Muscle layer of duodenum (tissue), 2 donors: ENCODE measurements at regions not wholly inside any gene's neighbourhood (a gene's known extent, or its start where the extent isn't known, plus 50 kb on each side); places are given as distances from the start of the nearest gene placed in this dataset.
"Not testable (repeated sequence)": the region's sequence is repeated elsewhere in the genome, so short reads cannot be mapped to it uniquely, and the experiment has no call there.

Experiments used
- H3K27ac ChIP-seq: one replicate; pipeline ENCODE4 v1.7.0; 2013; ENCODE audit warnings: mild to moderate bottlenecking, low read length
- H3K27me3 ChIP-seq: one replicate; pipeline ENCODE4 v1.7.0; 2013; ENCODE audit warnings: low read depth, mild to moderate bottlenecking, control low read depth, low read length
- H3K36me3 ChIP-seq, 2 donors: one replicate each; pipeline ENCODE4 v1.7.0; 2013; ENCODE audit warnings: low read length in 2 of 2, control low read depth in 1 of 2, mild to moderate bottlenecking in 1 of 2; ENCODE audit not compliant: insufficient read depth in 2 of 2, control insufficient read depth in 1 of 2
- H3K4me1 ChIP-seq, 2 donors: one replicate each; pipeline ENCODE4 v1.7.0; 2013; ENCODE audit warnings: low read length in 2 of 2, mild to moderate bottlenecking in 2 of 2, control low read depth in 1 of 2, moderate library complexity in 1 of 2; ENCODE audit not compliant: insufficient read depth in 2 of 2, control insufficient read depth in 1 of 2
- H3K4me3 ChIP-seq, 2 donors: one replicate each; pipeline ENCODE4 v1.7.0; 2013; ENCODE audit warnings: low read length in 2 of 2, low read depth in 1 of 2, mild to moderate bottlenecking in 1 of 2
- H3K9me3 ChIP-seq, 2 donors: one replicate each; pipeline ENCODE4 v1.7.0; 2013; ENCODE audit warnings: low read length in 2 of 2, control low read depth in 1 of 2, mild to moderate bottlenecking in 1 of 2; ENCODE audit not compliant: control insufficient read depth in 1 of 2
- donor health status: healthy.

- Histone ChIP-seq H3K4me1 (no peaks in the 10 kb centered on the region), H3K4me3 (no peak overlapping the region), H3K9me3 (no peaks in the 10 kb centered on the region), H3K27me3 (no peaks in the 10 kb centered on the region), H3K27ac (no peak overlapping the region), H3K36me3 (no peaks in the 10 kb centered on the region)
Measured at GRCh38 chr2:2726163-2726562, 395.1 kb upstream of the MYT1L start.

DNA sequence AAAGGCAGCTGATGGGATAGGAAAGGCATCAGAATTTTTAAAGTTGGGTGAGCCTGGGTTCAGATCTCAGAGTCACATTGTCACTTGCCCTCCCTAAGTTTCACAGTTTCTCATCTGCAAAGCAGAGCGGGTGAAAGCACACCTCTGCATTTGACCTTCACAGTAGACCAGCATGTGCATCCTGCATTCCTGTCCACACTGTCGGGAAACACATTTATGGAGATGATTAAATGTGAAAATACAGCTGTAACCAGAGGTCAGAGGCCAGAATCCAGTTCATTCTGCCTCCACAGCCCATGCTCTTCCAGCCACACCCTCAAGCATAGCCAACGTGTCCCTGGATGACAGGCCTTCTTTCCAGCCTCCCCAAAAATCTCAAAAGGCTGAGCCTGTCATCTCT, 392.0 kb upstream of the MYT1L start:
- Histone ChIP-seq H3K9me3 (no peaks in the 10 kb centered on the region), H3K4me1 (no peaks in the 10 kb centered on the region), H3K4me3 (no peak overlapping the region), H3K36me3 (no peaks in the 10 kb centered on the region), H3K27ac (no peak overlapping the region), H3K27me3 (no peaks in the 10 kb centered on the region)

DNA sequence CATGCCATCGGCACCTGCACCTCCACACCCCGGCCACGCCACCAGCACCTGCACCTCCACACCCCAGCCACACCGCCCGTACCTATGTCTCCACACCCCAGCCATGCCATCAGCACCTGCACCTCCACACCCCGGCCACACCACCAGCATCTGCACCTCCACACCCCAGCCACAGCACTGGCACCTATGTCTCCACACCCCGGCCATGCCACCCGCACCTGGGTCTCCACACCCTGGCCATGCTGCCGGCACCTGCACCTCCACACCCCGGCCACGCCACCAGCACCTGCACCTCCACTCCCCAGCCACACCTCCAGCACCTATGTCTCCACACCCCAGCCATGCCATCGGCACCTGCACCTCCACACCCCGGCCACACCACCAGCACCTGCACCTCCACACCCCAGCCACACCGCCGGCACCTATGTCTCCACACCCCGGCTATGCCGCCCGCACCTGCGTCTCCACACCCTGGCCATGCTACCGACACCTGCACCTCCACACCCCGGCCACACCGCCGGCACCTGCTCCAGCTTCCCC, 390.3 kb upstream of the MYT1L start:
- Histone ChIP-seq H3K9me3 (no peaks in the 10 kb centered on the region), H3K4me3 (no peak overlapping the region), H3K27me3 (no peaks in the 10 kb centered on the region), H3K4me1 (no peaks in the 10 kb centered on the region), H3K36me3 (no peaks in the 10 kb centered on the region), H3K27ac (no peak overlapping the region)

GRCh38 chr2:2720806-2721205, 389.7 kb upstream of the MYT1L start:
- H3K9me3 ChIP-seq, result not testable (repeated sequence)

DNA sequence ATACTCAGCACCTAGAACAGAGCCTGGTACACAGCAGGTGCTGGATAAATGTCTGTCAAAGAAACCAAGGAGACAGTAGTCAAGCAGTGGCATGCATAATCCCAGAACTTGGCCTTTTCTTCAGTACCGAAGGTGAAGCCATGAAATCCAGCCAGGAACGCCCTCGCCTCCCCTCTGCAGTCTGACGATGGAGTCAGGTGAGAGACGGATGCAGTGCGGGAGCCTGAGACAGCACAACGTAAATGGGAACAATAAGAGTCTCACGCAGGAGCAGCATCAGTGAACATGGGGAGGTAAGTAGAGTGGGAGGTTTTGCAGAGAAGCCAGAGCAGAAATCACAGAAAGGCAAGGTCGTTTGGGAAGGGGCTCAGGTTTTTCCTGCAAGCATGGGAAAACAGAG, 389.3 kb upstream of the MYT1L start:
- Histone ChIP-seq H3K27me3 (no peaks in the 10 kb centered on the region), H3K27ac (no peak overlapping the region), H3K4me1 (no peaks in the 10 kb centered on the region), H3K9me3 (no peaks in the 10 kb centered on the region), H3K4me3 (no peak overlapping the region), H3K36me3 (no peaks in the 10 kb centered on the region)

More at GRCh38 chr2:2720806-2721205, 389.7 kb upstream of the MYT1L start:
- not testable (repeated sequence) for H3K36me3 ChIP-seq, H3K4me3 ChIP-seq, H3K4me1 ChIP-seq, H3K27ac ChIP-seq, H3K27me3 ChIP-seq

- Histone ChIP-seq H3K4me3 (no peak overlapping the region), H3K4me1 (no peaks in the 10 kb centered on the region), H3K9me3 (no peaks in the 10 kb centered on the region), H3K27ac (no peak overlapping the region), H3K36me3 (no peaks in the 10 kb centered on the region), H3K27me3 (no peaks in the 10 kb centered on the region)
Measured at GRCh38 chr2:2719781-2720180, 388.7 kb upstream of the MYT1L start.

- no peaks in the 10 kb centered on the region for H3K9me3 ChIP-seq
- no peaks in the 10 kb centered on the region for H3K36me3 ChIP-seq
- no peaks in the 10 kb centered on the region for H3K4me1 ChIP-seq
- H3K27me3 ChIP-seq, result no peaks in the 10 kb centered on the region
- no peak overlapping the region for H3K4me3 ChIP-seq
- no peak overlapping the region for H3K27ac ChIP-seq
Measured at GRCh38 chr2:2719015-2719414, 387.9 kb upstream of the MYT1L start.

GRCh38 chr2:2717406-2717805, 386.3 kb upstream of the MYT1L start:
- Histone ChIP-seq H3K36me3 (no peaks in the 10 kb centered on the region), H3K27me3 (no peaks in the 10 kb centered on the region), H3K9me3 (no peaks in the 10 kb centered on the region), H3K27ac (no peak overlapping the region), H3K4me3 (no peak overlapping the region), H3K4me1 (no peaks in the 10 kb centered on the region)

- Histone ChIP-seq H3K36me3 (no peaks in the 10 kb centered on the region), H3K4me3 (no peak overlapping the region), H3K9me3 (no peaks in the 10 kb centered on the region), H3K27ac (no peak overlapping the region), H3K27me3 (no peaks in the 10 kb centered on the region), H3K4me1 (no peaks in the 10 kb centered on the region)
Measured at GRCh38 chr2:2716771-2717170, 385.7 kb upstream of the MYT1L start.

GRCh38 chr2:2715036-2715818, 384.2 kb upstream of the MYT1L start:
- H3K27ac ChIP-seq, result no peak overlapping the region
- H3K9me3 ChIP-seq, result no peaks in the 10 kb centered on the region
- H3K4me3 ChIP-seq, result no peak overlapping the region
- H3K4me1 ChIP-seq, result no peaks in the 10 kb centered on the region
- H3K36me3 ChIP-seq, result no peaks in the 10 kb centered on the region
- H3K27me3 ChIP-seq, result no peaks in the 10 kb centered on the region

GRCh38 chr2:2714408-2714807, 383.3 kb upstream of the MYT1L start:
- no peak overlapping the region for H3K4me3 ChIP-seq
- H3K27me3 ChIP-seq, result no peaks in the 10 kb centered on the region
- H3K9me3 ChIP-seq, result no peaks in the 10 kb centered on the region
- H3K4me1 ChIP-seq, result no peaks in the 10 kb centered on the region
- no peaks in the 10 kb centered on the region for H3K36me3 ChIP-seq
- no peak overlapping the region for H3K27ac ChIP-seq

- Histone ChIP-seq H3K36me3 (no peaks in the 10 kb centered on the region), H3K4me3 (no peak overlapping the region), H3K27me3 (no peaks in the 10 kb centered on the region), H3K9me3 (no peaks in the 10 kb centered on the region), H3K4me1 (no peaks in the 10 kb centered on the region), H3K27ac (no peak overlapping the region)
Measured at GRCh38 chr2:2709431-2709770, 378.3 kb upstream of the MYT1L start.
